Dermis blood vessel endothelial cell (primary cell): ENCODE measurements at regions not wholly inside any gene's neighbourhood (a gene's known extent, or its start where the extent isn't known, plus 50 kb on each side); places are given as distances from the start of the nearest gene placed in this dataset.
"Not testable (repeated sequence)": the region's sequence is repeated elsewhere in the genome, so short reads cannot be mapped to it uniquely, and the experiment has no call there.

Experiments used
- DNase-seq: peaks from one replicate; pipeline ENCODE4 v3.0.0; 2010

- DNase-seq, result no peak
These were observed 76.5 kb downstream of the ARL5B start for GRCh38 chr10:18735711-18736110.

GRCh38 chr10:18737236-18737635, 78.0 kb downstream of the ARL5B start:
- no peak for DNase-seq

DNA sequence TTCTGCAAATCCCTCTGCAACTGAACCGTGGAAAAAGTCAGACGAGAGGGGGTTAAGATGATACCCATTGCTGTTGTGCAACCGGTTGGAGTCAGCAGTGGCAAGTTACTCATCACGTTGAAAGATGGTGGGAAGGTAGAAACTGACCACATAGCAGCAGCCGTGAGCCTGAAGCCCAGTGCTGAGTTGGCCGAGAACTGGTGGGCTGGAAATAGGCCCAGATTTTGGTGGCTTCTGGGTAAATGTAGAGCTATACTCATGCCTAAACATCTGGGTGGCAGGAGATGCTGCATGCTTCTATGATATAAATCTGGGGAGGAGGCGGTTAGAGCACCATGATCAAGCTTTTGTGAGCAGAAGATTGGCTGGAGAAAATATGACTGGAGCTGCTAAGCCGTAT, 78.6 kb downstream of the ARL5B start:
- DNase-seq, result no peak

GRCh38 chr10:18738835-18739234, 79.6 kb downstream of the ARL5B start:
- no peak for DNase-seq

GRCh38 chr10:18743926-18744325, 84.7 kb downstream of the ARL5B start:
- DNase-seq, result no peak

DNA sequence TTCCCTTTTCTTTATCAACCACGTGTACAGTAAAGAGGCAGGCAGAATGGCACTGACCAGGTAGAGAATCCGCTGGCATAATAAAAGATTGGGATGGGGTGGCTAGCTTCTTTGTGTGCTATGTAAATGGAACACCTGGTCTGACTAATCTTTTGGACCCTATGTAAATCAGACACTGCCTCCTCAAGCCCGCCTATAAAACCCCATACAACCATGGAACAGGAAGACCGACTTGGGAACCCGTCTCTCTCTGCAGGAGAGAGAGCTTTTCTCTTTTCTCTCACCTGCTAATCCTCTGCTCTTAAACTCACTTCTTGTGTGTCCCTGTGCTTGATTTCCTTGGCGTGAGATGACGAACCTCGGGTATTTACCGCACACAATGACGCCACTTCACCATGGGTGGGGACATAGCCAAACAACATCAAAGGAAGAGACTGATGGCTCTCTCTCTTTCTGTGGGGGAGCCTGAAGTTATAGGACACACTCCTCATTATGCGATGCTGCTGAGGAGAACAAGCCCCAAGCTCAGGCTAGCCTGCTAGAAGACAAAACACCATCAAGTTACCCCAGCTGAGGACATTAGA, 94.2 kb downstream of the ARL5B start:
- DNase-seq, result no peak

GRCh38 chr10:18759575-18759974, 100.3 kb downstream of the ARL5B start:
- DNase-seq, result no peak

GRCh38 chr10:18760836-18761235, 101.6 kb downstream of the ARL5B start:
- no peak for DNase-seq

DNA sequence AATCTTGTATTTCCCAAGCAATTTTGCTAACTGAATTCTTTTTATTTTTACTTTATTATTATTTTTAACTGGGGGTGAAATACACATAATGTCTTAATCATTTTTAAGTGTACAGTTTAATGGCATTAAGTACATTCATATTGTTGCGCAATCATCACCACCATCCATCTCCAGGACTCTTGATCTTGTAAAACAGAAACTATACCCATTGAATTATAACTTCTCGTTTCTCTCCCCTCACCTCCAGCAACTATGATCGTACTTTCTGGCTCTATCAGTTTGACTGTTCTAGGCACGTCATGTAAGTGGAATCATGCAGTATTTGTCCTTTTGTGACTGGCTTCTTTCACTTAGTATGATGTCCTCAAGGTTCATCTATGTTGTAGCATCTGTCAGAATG, 108.8 kb downstream of the ARL5B start:
- no peak for DNase-seq

GRCh38 chr10:18773180-18773579, 113.9 kb downstream of the ARL5B start:
- DNase-seq, result no peak

GRCh38 chr10:18777258-18777657, 118.0 kb downstream of the ARL5B start:
- DNase-seq, result no peak

GRCh38 chr10:18786478-18786877, 127.2 kb downstream of the ARL5B start:
- no peak for DNase-seq

DNA sequence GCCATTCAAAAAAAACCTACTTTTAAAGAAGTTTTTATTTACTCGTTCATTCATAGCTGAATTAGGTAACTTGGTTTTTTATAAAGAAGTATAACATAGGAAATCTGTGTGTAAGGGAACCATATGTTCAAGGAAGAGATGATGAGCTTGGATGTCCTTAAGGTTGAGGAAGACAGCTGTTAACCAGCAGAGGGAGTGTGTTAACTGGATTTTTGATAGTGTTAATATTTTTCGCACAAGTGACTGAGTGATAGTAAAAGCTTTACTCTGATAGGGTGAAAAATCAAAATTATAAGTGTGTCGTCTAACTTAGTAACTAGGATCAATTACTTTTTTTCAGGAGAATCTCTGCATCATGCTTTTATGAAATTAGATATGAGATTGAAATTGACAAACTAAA, 134.7 kb downstream of the ARL5B start:
- DNase-seq, result no peak

DNA sequence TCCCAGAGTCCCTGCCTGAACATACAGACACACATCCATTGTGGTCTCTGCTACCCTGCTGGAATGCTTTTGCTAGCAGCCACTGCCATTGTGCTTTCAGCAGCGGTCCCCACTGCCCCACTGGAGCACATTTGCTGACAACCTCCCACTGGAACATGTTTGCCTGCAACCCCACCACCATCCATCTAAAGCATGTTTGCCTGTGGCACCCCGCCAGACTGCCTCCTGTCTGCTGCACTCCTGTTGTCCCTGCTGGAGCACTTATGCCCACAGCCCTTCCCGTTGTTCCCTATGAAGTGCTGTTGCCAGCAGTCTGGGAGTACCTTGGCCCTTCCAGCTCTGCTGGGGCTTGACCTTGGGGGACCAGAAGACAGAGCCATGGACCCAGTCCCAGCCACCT, 136.3 kb downstream of the ARL5B start:
- no peak for DNase-seq

DNA sequence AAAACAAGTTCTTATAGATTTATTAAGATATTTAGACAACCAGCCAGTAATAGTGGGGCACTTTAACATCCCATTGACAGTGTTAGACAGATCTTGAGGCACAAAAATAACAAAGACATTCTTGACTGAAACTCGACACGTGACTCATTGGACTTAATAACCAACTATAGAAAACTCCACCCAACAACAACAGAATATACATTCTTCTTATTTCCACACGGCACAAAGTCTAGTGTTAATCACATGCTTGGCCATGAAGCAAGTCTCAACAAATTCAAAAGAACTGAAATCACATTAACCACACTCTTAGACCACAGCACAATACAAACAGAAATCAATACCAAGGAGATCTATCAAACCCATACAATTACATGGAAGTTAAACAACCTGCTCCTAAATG, 138.1 kb downstream of the ARL5B start:
- DNase-seq, result no peak

DNA sequence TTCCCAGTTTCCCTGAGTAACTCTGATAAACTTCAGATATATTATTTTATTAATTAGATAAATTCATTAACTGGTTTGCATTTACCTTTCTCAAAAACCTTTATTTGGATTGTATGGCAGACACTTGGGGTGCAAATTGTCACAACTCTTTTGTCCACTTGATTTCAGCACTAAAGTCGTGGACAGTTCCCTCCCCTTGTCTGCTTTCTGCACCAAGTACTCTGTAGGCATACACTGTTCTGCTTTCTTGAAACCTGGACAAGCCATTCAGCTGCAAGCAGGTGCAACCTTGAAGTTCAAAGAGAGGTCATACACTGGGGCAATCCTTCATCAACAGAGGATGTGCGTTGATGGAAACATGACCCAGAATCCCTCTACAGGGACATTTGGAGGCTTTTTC, 162.9 kb downstream of the ARL5B start:
- DNase-seq, result peak; percentile 8

GRCh38 chr10:18829259-18829658, 170.0 kb downstream of the ARL5B start:
- no peak for DNase-seq

GRCh38 chr10:18830277-18830676, 171.0 kb downstream of the ARL5B start:
- no peak for DNase-seq

- DNase-seq, result not testable (repeated sequence)
These were observed 192.0 kb upstream of the MALRD1 start for GRCh38 chr10:18856623-18857022.

DNA sequence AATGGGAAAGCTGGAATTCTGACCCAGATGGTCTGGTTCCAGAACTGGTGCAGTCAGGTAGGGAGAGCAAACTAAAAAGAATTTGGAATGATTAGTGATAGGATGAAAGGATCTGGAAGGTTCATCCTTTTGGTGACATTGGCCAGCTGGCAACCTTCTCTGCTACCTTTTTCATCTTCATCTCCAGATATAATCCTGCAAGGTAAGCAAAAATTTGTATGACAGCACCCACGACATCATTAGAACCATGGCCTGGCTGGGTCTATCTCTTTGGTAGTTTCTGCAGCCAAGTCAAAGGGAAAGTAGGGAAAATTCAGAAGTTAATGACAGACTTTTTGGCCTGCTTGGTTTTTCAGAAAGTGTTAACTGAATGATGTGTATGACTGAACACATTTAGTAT, 188.9 kb upstream of the MALRD1 start:
- DNase-seq, result no peak

GRCh38 chr10:18860186-18860585, 188.4 kb upstream of the MALRD1 start:
- DNase-seq, result no peak

DNA sequence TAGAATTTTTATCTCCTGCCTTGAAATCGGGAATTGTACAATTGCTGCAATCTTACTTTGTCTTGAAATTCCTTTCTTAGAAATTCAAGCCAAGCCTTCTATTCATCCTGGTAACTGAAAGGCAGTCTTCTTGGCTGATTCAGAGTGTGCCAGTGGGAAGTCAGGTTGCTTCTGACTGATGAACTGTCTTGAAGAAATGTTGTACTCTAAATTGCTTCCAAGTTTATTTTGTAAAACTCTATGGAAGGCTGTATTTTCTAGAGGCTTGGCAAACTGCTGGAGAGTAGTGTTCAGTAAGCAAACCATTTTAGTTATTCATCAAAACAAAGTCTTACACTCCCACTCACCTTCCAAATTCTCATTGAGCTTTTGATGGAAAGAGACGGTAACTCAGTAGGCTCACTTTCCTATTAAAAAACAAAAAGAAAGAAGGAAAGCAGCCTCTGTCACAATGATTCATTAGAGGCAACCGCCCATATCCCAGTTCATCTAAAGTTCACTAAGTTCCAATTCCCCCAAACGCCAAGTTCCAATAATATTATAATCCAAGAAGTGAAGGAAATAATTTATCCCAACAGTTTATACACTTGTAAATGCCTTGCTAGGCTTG, 187.9 kb upstream of the MALRD1 start:
- DNase-seq, result no peak

GRCh38 chr10:18861382-18861781, 187.2 kb upstream of the MALRD1 start:
- no peak for DNase-seq

DNA sequence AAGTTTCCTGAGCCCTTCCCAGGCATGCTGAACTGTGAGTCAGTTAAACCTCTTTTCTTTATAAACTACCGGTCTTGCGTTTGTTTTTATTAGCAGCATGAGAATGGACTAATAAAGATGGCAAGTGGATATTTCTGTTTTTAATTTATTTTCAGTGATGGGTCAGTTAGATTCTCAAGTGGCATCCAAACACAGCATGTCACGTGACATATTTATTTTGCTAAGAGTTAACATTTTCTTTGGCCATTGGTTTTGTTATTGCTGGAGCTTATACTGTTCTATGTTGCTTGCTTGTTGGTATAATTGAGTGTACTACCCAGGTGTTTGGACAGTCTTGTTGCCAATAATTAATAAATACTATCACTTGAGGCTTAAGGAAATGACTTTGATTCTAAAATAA, 181.7 kb upstream of the MALRD1 start:
- no peak for DNase-seq

DNA sequence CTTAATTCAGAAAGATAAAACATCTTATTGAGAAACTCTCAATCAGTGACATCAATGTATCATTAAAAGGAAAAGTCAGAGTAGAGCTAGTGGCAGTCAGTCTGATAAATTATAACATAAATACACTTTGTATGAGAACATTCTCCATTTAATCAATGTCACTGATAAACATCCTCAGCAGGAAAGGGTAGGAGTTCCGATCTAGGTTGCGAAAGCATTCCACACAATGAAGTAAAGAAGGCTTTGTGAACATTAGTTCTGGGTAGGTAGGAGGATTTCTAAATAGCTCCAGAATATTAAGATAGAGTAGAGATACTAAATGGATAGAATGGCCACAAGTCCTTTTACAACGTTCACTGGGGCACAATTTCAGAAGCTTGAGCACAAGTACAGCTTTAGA, 179.7 kb upstream of the MALRD1 start:
- DNase-seq, result no peak
